Lower leg skin (tissue), 4 donors: ENCODE measurements at regions not wholly inside any gene's neighbourhood (a gene's known extent, or its start where the extent isn't known, plus 50 kb on each side); places are given as distances from the start of the nearest gene placed in this dataset.

Source experiments
- DNase-seq, 2 donors: peaks; one replicate each; pipeline ENCODE4 v3.0.0-alpha.2; 2019; ENCODE audit warnings: low spot score in 2 of 2
- H3K4me3 ChIP-seq: fragments of 200-600 bp; sonication (generic); 2 replicates; pipeline ENCODE4 v1.5.1; 2017; ENCODE audit warnings: mild to moderate bottlenecking, low read depth; ENCODE audit not compliant: poor library complexity, severe bottlenecking
- CTCF ChIP-seq, 3 donors: fragments of 450-650 bp; IDR thresholded peaks; one replicate each; pipeline ENCODE4 v1.5.1; 2016; ENCODE audit warnings: antibody characterized with exemption in 3 of 3, mild to moderate bottlenecking in 3 of 3, moderate library complexity in 2 of 3
- POLR2A ChIP-seq, 2 donors: fragments of 450-650 bp; IDR thresholded peaks; one replicate each; pipeline ENCODE4 v1.6.1; 2016 to 2017; ENCODE audit warnings: antibody characterized with exemption in 2 of 2, mild to moderate bottlenecking in 1 of 2, moderate library complexity in 1 of 2
- WGBS, 2 donors: methylation state at CpG; one replicate each; pipeline ENCODE4 v1.1.5; 2018; 5-methylcytosine and 5-hydroxymethylcytosine counted together
- intact Hi-C: fragments of 100-400 bp; cut with DNase I; formaldehyde crosslinking; loops from one replicate; pipeline ENCODE4 v1.15.0; 2023; ENCODE audit warnings: low total_unique reads

DNA sequence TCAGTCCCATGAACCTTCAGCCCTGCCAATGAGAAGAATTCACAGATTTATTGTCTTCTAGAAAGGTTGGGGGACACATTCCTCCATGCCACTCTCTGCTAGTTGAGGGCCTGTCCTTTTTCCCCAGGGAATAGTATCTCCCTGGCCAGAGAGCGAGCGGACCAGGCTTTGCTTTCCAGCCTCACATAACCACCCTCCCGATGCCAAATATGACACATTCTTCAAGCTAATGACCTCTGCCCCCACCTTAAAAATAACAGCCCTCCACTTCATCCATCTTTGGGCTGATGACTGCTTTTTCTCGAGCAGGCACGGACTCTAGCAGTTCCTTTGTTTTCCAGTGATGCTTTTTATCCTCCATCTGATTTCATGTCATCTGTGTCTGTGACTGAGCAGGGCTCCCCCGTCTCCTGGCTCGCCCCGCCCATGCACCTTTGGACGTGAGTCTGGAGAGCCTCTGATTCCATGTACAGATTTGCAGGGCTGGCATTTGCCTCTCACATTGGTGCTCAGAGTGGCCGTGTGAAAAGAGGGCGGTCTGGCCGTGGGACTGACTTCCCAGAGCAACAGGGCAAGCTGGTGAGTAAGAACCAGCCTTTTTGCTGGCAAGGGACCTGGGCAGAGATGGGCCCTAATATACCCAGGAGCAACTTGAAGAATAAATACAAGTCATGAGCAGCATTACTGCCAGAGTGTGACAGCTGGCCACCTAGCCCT, 279.8 kb downstream of the BCOR start:
- no peak for DNase-seq
- TF ChIP-seq POLR2A (IDR thresholded peaks at IDR 0.05) (no peak), CTCF (IDR thresholded peaks at IDR 0.05) (no peak)
- WGBS, 2 donors, result 62 to 83% methylated on average over 12 of the region's 12 CpGs
- intact Hi-C loops, result no loop called here
- H3K4me3 ChIP-seq, result no peak overlapping the region

GRCh38 chrX:39818750-39819149, 279.0 kb downstream of the BCOR start:
- intact Hi-C loops, result no loop called here
- DNase-seq, result no peak
- no peak for TF ChIP-seq CTCF (IDR thresholded peaks at IDR 0.05)
- no peak for TF ChIP-seq POLR2A (IDR thresholded peaks at IDR 0.05)
- no peak overlapping the region for H3K4me3 ChIP-seq
- WGBS, 2 donors, result 74% methylated on average over 7 of the region's 7 CpGs; no CpG with 5 or more reads in 1 of the 2 donors

DNA sequence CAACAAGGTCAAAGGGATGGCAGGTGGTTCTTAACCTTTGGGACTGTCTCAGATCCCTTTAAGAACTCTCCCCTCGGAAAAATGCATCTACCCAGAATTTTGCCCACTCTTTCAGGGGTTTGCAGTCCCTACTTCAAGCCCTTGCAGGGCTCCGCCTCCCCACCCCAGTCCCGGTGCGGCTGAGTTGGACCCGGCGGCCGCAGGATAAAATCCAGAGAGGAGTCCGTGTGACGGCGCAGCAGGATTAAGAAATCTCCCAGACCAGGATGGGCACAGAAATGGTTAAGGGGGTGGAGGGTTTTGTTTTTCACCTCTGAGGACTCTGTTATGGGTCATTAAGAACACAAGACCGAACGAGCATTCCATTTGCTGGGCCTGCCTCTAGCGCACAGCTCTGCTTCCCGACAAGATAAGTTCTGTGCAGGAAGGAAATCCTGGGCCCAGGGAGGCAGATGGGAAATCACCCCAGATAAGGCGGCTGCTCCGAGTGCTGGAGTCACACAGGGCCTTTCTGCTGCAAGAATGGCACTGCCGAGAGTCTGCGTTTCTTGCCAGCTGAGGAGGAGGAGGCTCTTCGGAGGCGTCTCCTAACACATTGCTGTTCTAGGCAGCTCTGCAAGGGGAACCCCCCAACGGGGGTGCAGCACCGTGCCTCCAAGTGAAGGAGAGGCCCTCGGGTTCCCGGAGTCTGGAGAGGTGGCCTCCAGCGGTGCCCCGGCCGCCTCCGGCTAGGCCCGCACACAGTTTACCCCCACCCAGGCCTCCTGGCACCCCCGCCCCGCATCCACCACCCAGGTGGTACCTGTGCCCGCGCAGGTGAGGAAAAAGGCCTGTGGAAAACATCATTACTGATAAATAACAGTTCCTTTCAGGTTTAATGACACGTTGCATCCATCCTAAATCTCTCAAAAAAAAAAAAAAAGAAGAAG, 277.6 kb downstream of the BCOR start:
- intact Hi-C loops, result no loop called here
- 37 to 72% methylated on average over 10 to 34 of the region's 34 CpGs for WGBS, 2 donors
- DNase-seq, result no peak
- no peak overlapping the region for H3K4me3 ChIP-seq
- TF ChIP-seq CTCF (IDR thresholded peaks at IDR 0.05) (no peak), POLR2A (IDR thresholded peaks at IDR 0.05) (no peak)

GRCh38 chrX:39820938-39821708, 276.6 kb downstream of the BCOR start:
- H3K4me3 ChIP-seq, result no peak overlapping the region
- DNase-seq, result no peak
- 0 to 18% methylated on average over 8 to 42 of the region's 98 CpGs for WGBS, 2 donors
- TF ChIP-seq POLR2A (IDR thresholded peaks at IDR 0.05) (no peak), CTCF (IDR thresholded peaks at IDR 0.05) (no peak)
- intact Hi-C loops, result no loop called here

DNA sequence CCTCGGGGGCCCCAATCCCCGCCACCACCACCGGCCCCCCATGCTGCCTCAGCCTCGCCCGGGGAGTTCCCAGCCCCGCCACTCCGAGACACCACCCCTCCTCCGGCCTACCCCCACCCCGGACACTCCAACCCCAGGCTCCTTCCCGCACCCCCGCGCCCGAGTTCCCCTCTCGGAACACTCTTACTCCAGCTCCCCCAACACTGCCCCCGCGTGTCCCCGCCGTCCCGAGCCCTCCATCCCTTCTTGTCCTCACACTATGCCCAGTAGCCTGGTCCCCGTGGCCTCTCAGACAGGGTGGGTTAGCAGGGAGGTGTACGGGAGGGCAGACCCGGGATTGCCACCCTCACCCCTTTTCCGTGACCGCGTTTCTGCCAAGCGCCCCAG, 276.1 kb downstream of the BCOR start:
- H3K4me3 ChIP-seq, result no peak overlapping the region
- DNase-seq, result no peak
- 42 to 43% methylated on average over 22 to 26 of the region's 26 CpGs for WGBS, 2 donors
- intact Hi-C loops, result no loop called here
- no peak for TF ChIP-seq POLR2A (IDR thresholded peaks at IDR 0.05)
- no peak for TF ChIP-seq CTCF (IDR thresholded peaks at IDR 0.05)
